ENCODE measurements at regions not wholly inside any gene's neighbourhood (a gene's known extent, or its start where the extent isn't known, plus 50 kb on each side); places are given as distances from the start of the nearest gene placed in this dataset.

GRCh38 chr11:110960167-110960566, 247.9 kb upstream of the ARHGAP20 start:
- Mint-ChIP-seq H3K36me3 (no peaks in the 10 kb centered on the region), H3K27ac (no peak overlapping the region), H3K4me1 (no peaks in the 10 kb centered on the region), H3K27me3 (ENCODE audit: low read depth in 2 of 2) (peaks cover 0 to 3% of the 10 kb centered on the region in 2 donors), H3K9me3 (peaks cover 0 to 2% of the 10 kb centered on the region in 2 donors), H3K4me3 (no peak overlapping the region)
- Histone ChIP-seq H3K4me3 (ENCODE audit: low read length) (no peak overlapping the region), H3K36me3 (ENCODE audit: control insufficient read depth, insufficient read depth, low read length) (no peaks in the 10 kb centered on the region), H3K9me3 (ENCODE audit: control insufficient read depth, insufficient read depth, low read length) (no peaks in the 10 kb centered on the region), H3K27me3 (ENCODE audit: control insufficient read depth, insufficient read depth, low read length) (no peaks in the 10 kb centered on the region), H3K4me1 (ENCODE audit: control insufficient read depth, insufficient read depth, low read length) (no peaks in the 10 kb centered on the region), H3K27ac (ENCODE audit: low read length) (no peak overlapping the region)
- no peak for ATAC-seq
- WGBS (ENCODE audit: insufficient coverage): 93% methylated on average over 2 of the region's 3 CpGs
- no peak for DNase-seq
- TF ChIP-seq CTCF (IDR thresholded peaks at IDR 0.05): no peak
- intact Hi-C loops (cut with micrococcal nuclease): no loop called here

- Histone ChIP-seq H3K27me3 (ENCODE audit: control insufficient read depth, insufficient read depth, low read length) (no peaks in the 10 kb centered on the region), H3K4me3 (ENCODE audit: low read length) (no peak overlapping the region), H3K9me3 (ENCODE audit: control insufficient read depth, insufficient read depth, low read length) (no peaks in the 10 kb centered on the region), H3K36me3 (ENCODE audit: control insufficient read depth, insufficient read depth, low read length) (no peaks in the 10 kb centered on the region), H3K27ac (ENCODE audit: low read length) (no peak overlapping the region), H3K4me1 (ENCODE audit: control insufficient read depth, insufficient read depth, low read length) (no peaks in the 10 kb centered on the region)
- H3K4me1 Mint-ChIP-seq: no peaks in the 10 kb centered on the region
- WGBS (ENCODE audit: insufficient coverage): 94% methylated on average over 2 of the region's 4 CpGs
- ATAC-seq (no peak), DNase-seq (no peak)
- intact Hi-C loops (cut with micrococcal nuclease): no loop called here
- H3K27me3 Mint-ChIP-seq (ENCODE audit: low read depth in 2 of 2): peaks cover 0 to 7% of the 10 kb centered on the region in 2 donors
- H3K27ac Mint-ChIP-seq: no peak overlapping the region
- H3K36me3 Mint-ChIP-seq: no peaks in the 10 kb centered on the region
- H3K4me3 Mint-ChIP-seq: no peak overlapping the region
- TF ChIP-seq CTCF (IDR thresholded peaks at IDR 0.05): no peak
- peaks cover 0 to 2% of the 10 kb centered on the region in 2 donors for H3K9me3 Mint-ChIP-seq
These were observed 246.0 kb upstream of the ARHGAP20 start for GRCh38 chr11:110958216-110958615.

GRCh38 chr11:110955776-110956175, 243.5 kb upstream of the ARHGAP20 start:
- 33% methylated on average over 1 of the region's 2 CpGs for WGBS (ENCODE audit: insufficient coverage)
- H3K27ac Mint-ChIP-seq: no peak overlapping the region
- no peak for DNase-seq
- ATAC-seq: no peak
- no peak for TF ChIP-seq CTCF (IDR thresholded peaks at IDR 0.05)
- Histone ChIP-seq H3K36me3 (ENCODE audit: control insufficient read depth, insufficient read depth, low read length) (no peaks in the 10 kb centered on the region), H3K27me3 (ENCODE audit: control insufficient read depth, insufficient read depth, low read length) (no peaks in the 10 kb centered on the region), H3K9me3 (ENCODE audit: control insufficient read depth, insufficient read depth, low read length) (no peaks in the 10 kb centered on the region), H3K27ac (ENCODE audit: low read length) (no peak overlapping the region), H3K4me3 (ENCODE audit: low read length) (no peak overlapping the region), H3K4me1 (ENCODE audit: control insufficient read depth, insufficient read depth, low read length) (no peaks in the 10 kb centered on the region)
- intact Hi-C loops (cut with micrococcal nuclease): no loop called here
- no peaks in the 10 kb centered on the region for H3K4me1 Mint-ChIP-seq
- no peak overlapping the region for H3K4me3 Mint-ChIP-seq
- H3K36me3 Mint-ChIP-seq: no peaks in the 10 kb centered on the region
- peaks cover 0 to 2% of the 10 kb centered on the region in 2 donors for H3K9me3 Mint-ChIP-seq
- peaks cover 0 to 4% of the 10 kb centered on the region in 2 donors for H3K27me3 Mint-ChIP-seq (ENCODE audit: low read depth in 2 of 2)

- H3K9me3 Mint-ChIP-seq: peaks cover 0 to 4% of the 10 kb centered on the region in 2 donors
- intact Hi-C loops (cut with micrococcal nuclease): no loop called here
- H3K4me3 Mint-ChIP-seq: no peak overlapping the region
- H3K4me1 Mint-ChIP-seq: no peaks in the 10 kb centered on the region
- 88% methylated on average over 4 of the region's 4 CpGs for WGBS (ENCODE audit: insufficient coverage)
- H3K36me3 Mint-ChIP-seq: no peaks in the 10 kb centered on the region
- Histone ChIP-seq H3K27me3 (ENCODE audit: control insufficient read depth, insufficient read depth, low read length) (no peaks in the 10 kb centered on the region), H3K4me1 (ENCODE audit: control insufficient read depth, insufficient read depth, low read length) (no peaks in the 10 kb centered on the region), H3K9me3 (ENCODE audit: control insufficient read depth, insufficient read depth, low read length) (no peaks in the 10 kb centered on the region), H3K4me3 (ENCODE audit: low read length) (no peak overlapping the region), H3K36me3 (ENCODE audit: control insufficient read depth, insufficient read depth, low read length) (no peaks in the 10 kb centered on the region), H3K27ac (ENCODE audit: low read length) (no peak overlapping the region)
- DNase-seq: no peak
- peaks cover 0 to 6% of the 10 kb centered on the region in 2 donors for H3K27me3 Mint-ChIP-seq (ENCODE audit: low read depth in 2 of 2)
- no peak for ATAC-seq
- H3K27ac Mint-ChIP-seq: no peak overlapping the region
- TF ChIP-seq CTCF (IDR thresholded peaks at IDR 0.05): no peak
These were observed 239.8 kb upstream of the ARHGAP20 start for GRCh38 chr11:110951950-110952503.
